ENCODE measurements at regions not wholly inside any gene's neighbourhood (a gene's known extent, or its start where the extent isn't known, plus 50 kb on each side); places are given as distances from the start of the nearest gene placed in this dataset.

- WGBS, 2 donors: 83 to 100% methylated on average over 1 of the region's 1 CpG
- no peak for TF ChIP-seq POLR2A (IDR thresholded peaks at IDR 0.05)
- TF ChIP-seq, protein P1, sequence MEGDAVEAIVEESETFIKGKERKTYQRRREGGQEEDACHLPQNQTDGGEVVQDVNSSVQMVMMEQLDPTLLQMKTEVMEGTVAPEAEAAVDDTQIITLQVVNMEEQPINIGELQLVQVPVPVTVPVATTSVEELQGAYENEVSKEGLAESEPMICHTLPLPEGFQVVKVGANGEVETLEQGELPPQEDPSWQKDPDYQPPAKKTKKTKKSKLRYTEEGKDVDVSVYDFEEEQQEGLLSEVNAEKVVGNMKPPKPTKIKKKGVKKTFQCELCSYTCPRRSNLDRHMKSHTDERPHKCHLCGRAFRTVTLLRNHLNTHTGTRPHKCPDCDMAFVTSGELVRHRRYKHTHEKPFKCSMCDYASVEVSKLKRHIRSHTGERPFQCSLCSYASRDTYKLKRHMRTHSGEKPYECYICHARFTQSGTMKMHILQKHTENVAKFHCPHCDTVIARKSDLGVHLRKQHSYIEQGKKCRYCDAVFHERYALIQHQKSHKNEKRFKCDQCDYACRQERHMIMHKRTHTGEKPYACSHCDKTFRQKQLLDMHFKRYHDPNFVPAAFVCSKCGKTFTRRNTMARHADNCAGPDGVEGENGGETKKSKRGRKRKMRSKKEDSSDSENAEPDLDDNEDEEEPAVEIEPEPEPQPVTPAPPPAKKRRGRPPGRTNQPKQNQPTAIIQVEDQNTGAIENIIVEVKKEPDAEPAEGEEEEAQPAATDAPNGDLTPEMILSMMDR (IDR thresholded peaks at IDR 0.05): no peak
Observed at GRCh38 chr1:23610677-23611076, 51.4 kb upstream of the ID3 start.

DNA sequence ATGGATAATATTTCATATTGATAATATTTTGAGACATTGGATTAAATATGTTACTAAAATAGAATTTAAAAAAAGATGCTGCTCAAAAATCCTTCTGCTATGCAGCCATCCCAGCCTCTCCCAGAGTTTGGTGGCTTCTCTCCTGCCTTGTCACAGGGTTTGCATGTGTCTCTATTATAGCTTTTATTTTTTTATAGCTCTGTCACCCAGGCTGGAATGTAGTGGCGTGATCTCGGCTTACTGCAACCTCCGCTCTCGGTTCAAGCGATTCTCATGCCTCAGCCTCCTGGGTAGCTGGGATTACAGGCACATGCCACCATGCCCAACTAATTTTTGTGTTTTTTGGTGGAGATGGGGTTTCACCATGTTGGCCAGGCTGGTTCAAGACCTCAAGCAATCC lies 50.7 kb upstream of the ID3 start:
- 86 to 92% methylated on average over 5 of the region's 5 CpGs for WGBS, 2 donors
- intact Hi-C loops (cut with DNase I): no loop called here
- no peak for DNase-seq
- no peak overlapping the region for H3K4me3 ChIP-seq
- H3K9me3 ChIP-seq: no peaks in the 10 kb centered on the region
- no peaks in the 10 kb centered on the region for H3K36me3 ChIP-seq
- H3K4me1 ChIP-seq: peaks cover 0 to 2% (median 0%) of the 10 kb centered on the region in 3 donors
- H3K27me3 ChIP-seq: no peaks in the 10 kb centered on the region
- no peak overlapping the region for H3K27ac ChIP-seq
- TF ChIP-seq, protein P1 (IDR thresholded peaks at IDR 0.05): no peak
- no peak for TF ChIP-seq POLR2A (IDR thresholded peaks at IDR 0.05)

More at GRCh38 chr1:23610677-23611076, 51.4 kb upstream of the ID3 start:
- DNase-seq: no peak
- intact Hi-C loops (cut with DNase I): no loop called here
- Histone ChIP-seq H3K36me3 (no peaks in the 10 kb centered on the region), H3K4me3 (no peak overlapping the region), H3K27me3 (peaks cover 0 to 6% (median 0%) of the 10 kb centered on the region in 4 donors), H3K9me3 (no peaks in the 10 kb centered on the region), H3K27ac (no peak overlapping the region), H3K4me1 (peaks cover 0 to 2% (median 0%) of the 10 kb centered on the region in 3 donors)

All from esophagus squamous epithelium (tissue), 5 donors.